Endothelial cell of umbilical vein (primary cell): ENCODE measurements at regions not wholly inside any gene's neighbourhood (a gene's known extent, or its start where the extent isn't known, plus 50 kb on each side); places are given as distances from the start of the nearest gene placed in this dataset.

Experiments
- BruUV-seq: library from RNA; stranded (reverse); fragments of 400-500 nt; replicated peaks from 2 replicates; lab custom pipeline; 2021; lab: Mats Ljungman, UMichigan
- CTCF ChIA-PET: fragments of 300-600, 350-600 bp; sonication (Branson Sonifier 250); formaldehyde crosslinking; loops from one replicate; lab custom pipeline; 2021; ENCODE audit warnings: antibody characterized with exemption, inconsistent platforms; lab: Charles Lee
- POLR2A ChIA-PET: fragments of 300-600, 350-600 bp; sonication (Branson Sonifier 250); formaldehyde crosslinking; loops from one replicate; lab custom pipeline; 2021; ENCODE audit warnings: antibody characterized with exemption, inconsistent platforms; lab: Charles Lee
- DNase-seq: peaks from one replicate; pipeline ENCODE4 v3.0.0-alpha.2; 2011; ENCODE audit warnings: low read depth, low spot score
- FAIRE-seq: peaks from 2 replicates; lab custom pipeline; 2011; peaks lifted over from hg19 to GRCh38; lab: Jason Lieb, UNC
- H2AFZ ChIP-seq: 2 replicates; pipeline ENCODE4 v1.6.0; 2012; ENCODE audit warnings: low read depth, low read length, control low read depth, inconsistent platforms
- H3K27ac ChIP-seq: 2 replicates; pipeline ENCODE4 v1.5.1; 2011; ENCODE audit warnings: low read depth, mild to moderate bottlenecking, control low read depth, low read length, moderate library complexity; ENCODE audit not compliant: insufficient read depth
- H3K27me3 ChIP-seq, 2 experiments: 2 replicates each; pipeline versions ENCODE4 v1.6.0 to v1.6.1; 2011; ENCODE audit warnings: low read length in 2 of 2, mixed read lengths in 1 of 2; ENCODE audit not compliant: control insufficient read depth in 2 of 2, insufficient read depth in 2 of 2
- H3K36me3 ChIP-seq, 2 experiments: 2 replicates in 1 of 2; 3 replicates in 1 of 2; pipeline ENCODE4 v1.5.1; 2011; ENCODE audit warnings: low read length in 2 of 2, mild to moderate bottlenecking in 1 of 2, moderate library complexity in 1 of 2; ENCODE audit not compliant: control insufficient read depth in 2 of 2, insufficient read depth in 2 of 2; ENCODE audit errors: extremely low read depth in 1 of 2
- H3K4me1 ChIP-seq: 3 replicates; pipeline ENCODE4 v1.5.1; 2011; ENCODE audit warnings: mild to moderate bottlenecking, low read length; ENCODE audit not compliant: control insufficient read depth, insufficient read depth; ENCODE audit errors: extremely low read depth
- H3K4me2 ChIP-seq: 2 replicates; pipeline ENCODE4 v1.6.1; 2011; ENCODE audit warnings: low read length, control low read depth, mixed read lengths; ENCODE audit not compliant: insufficient read depth
- H3K4me3 ChIP-seq, 3 experiments: fragments of 200-600 bp in 1 of 3; sonication (generic), shearing (Covaris generic) in 1 of 3; replicated peaks in 1 of 3; 2 replicates each; pipeline ENCODE4 v1.5.1; 2011 to 2016; ENCODE audit warnings: control low read depth in 3 of 3, low read length in 3 of 3, mild to moderate bottlenecking in 2 of 3, inconsistent platforms in 1 of 3, low read depth in 1 of 3, moderate library complexity in 1 of 3; ENCODE audit not compliant: insufficient read depth in 1 of 3
- H3K79me2 ChIP-seq: 2 replicates; pipeline ENCODE4 v1.6.0; 2012; ENCODE audit warnings: low read length, inconsistent platforms; ENCODE audit not compliant: control insufficient read depth, insufficient read depth
- H3K9ac ChIP-seq: replicated peaks from 2 replicates; pipeline ENCODE3; 2011; ENCODE audit warnings: low read length, control low read depth; ENCODE audit not compliant: insufficient read depth; ENCODE audit errors: extremely low read depth
- H3K9me1 ChIP-seq: replicated peaks from 3 replicates; pipeline ENCODE4 v1.6.0; 2011; ENCODE audit warnings: mild to moderate bottlenecking, low read length; ENCODE audit not compliant: control insufficient read depth, insufficient read depth; ENCODE audit errors: extremely low read depth
- H3K9me3 ChIP-seq: replicated peaks from 2 replicates; pipeline ENCODE4 v1.5.1; 2012; ENCODE audit warnings: low read length, inconsistent platforms; ENCODE audit not compliant: control insufficient read depth, insufficient read depth
- H4K20me1 ChIP-seq: replicated peaks from 2 replicates; pipeline ENCODE3; 2011; ENCODE audit warnings: mild to moderate bottlenecking, low read length; ENCODE audit not compliant: control insufficient read depth, insufficient read depth; ENCODE audit errors: extremely low read depth
- EZH2 ChIP-seq: IDR thresholded peaks from 2 replicates; pipeline ENCODE4 v1.6.1; 2012; ENCODE audit warnings: borderline replicate concordance, low read depth, mild to moderate bottlenecking, moderate library complexity, low read length, inconsistent platforms; ENCODE audit not compliant: severe bottlenecking
- FOS ChIP-seq: IDR thresholded peaks from 2 replicates; pipeline ENCODE4 v1.6.1; 2011; ENCODE audit warnings: mild to moderate bottlenecking, low read length, moderate library complexity, borderline replicate concordance; ENCODE audit not compliant: insufficient read depth
- GATA2 ChIP-seq: IDR thresholded peaks from 2 replicates; pipeline ENCODE4 v1.7.0; 2011; ENCODE audit warnings: low read depth, mild to moderate bottlenecking, moderate library complexity, mixed read lengths, low read length; ENCODE audit not compliant: insufficient read length, insufficient read depth
- JUN ChIP-seq: IDR thresholded peaks from 2 replicates; pipeline ENCODE4 v1.6.1; 2011; ENCODE audit warnings: borderline replicate concordance, low read depth; ENCODE audit not compliant: insufficient read length, insufficient read depth
- MYC ChIP-seq: IDR thresholded peaks from one replicate; pipeline ENCODE4 v1.6.1; 2011; ENCODE audit warnings: mild to moderate bottlenecking, low read depth, low read length
- POLR2A ChIP-seq: IDR thresholded peaks from 2 replicates; pipeline ENCODE4 v1.6.1; 2012; ENCODE audit warnings: low read depth, mild to moderate bottlenecking, control low read depth, low read length
- POLR2AphosphoS5 ChIP-seq: IDR thresholded peaks from 2 replicates; pipeline ENCODE4 v1.6.1; 2012; ENCODE audit warnings: low read depth, mild to moderate bottlenecking, control low read depth, low read length, moderate library complexity; ENCODE audit not compliant: insufficient read depth
- dilution Hi-C: fragments of 300-500 bp; cut with MboI; formaldehyde crosslinking; loops from one replicate; pipeline ENCODE4 v1.15.0; 2019; ENCODE audit warnings: low sequenced_read_pairs; ENCODE audit not compliant: extremely low pct_ligation_motif_present
- intact Hi-C: fragments of 100-400 bp; cut with micrococcal nuclease; formaldehyde crosslinking; loops from one replicate; pipeline ENCODE4 v1.10.0; 2022
- TF ChIP-seq, protein P1 (sequence below), 2 donors: IDR thresholded peaks; 1 replicate in 1 of 2; 2 replicates in 1 of 2; pipeline ENCODE4 v1.5.1; 2011; ENCODE audit warnings: low read length in 2 of 2, mild to moderate bottlenecking in 2 of 2, moderate library complexity in 2 of 2, control low read depth in 1 of 2, inconsistent platforms in 1 of 2, low read depth in 1 of 2; ENCODE audit not compliant: insufficient read depth in 1 of 2; ENCODE audit errors: extremely low read depth in 1 of 2
- TF ChIP-seq, protein P2 (sequence below): IDR thresholded peaks from 2 replicates; pipeline ENCODE4 v1.6.1; 2011; ENCODE audit not compliant: insufficient read depth, insufficient read length

GRCh38 chr2:106606652-106607051, 119.5 kb downstream of the CD8B2 start:
- Histone ChIP-seq H3K4me1 (no peaks in the 10 kb centered on the region), H2AFZ (no peak overlapping the region), H3K4me3 (no peak overlapping the region), H3K4me2 (no peak overlapping the region), H3K9ac (no peak overlapping the region), H3K36me3 (no peaks in the 10 kb centered on the region), H3K79me2 (no peaks in the 10 kb centered on the region), H3K27me3 (no peaks in the 10 kb centered on the region), H4K20me1 (no peaks in the 10 kb centered on the region), H3K27ac (no peak overlapping the region), H3K9me3 (no peaks in the 10 kb centered on the region), H3K9me1 (no peaks in the 10 kb centered on the region)
- CTCF ChIA-PET: no interaction called here
- dilution Hi-C loops: no loop called here
- no TSS peak for BruUV-seq
- intact Hi-C loops: no loop called here
- FAIRE-seq (no peak), DNase-seq (no peak)
- TF ChIP-seq POLR2AphosphoS5 (no peak), FOS (no peak), JUN (no peak), EZH2 (no peak), GATA2 (no peak), MYC (no peak), POLR2A (no peak)
- TF ChIP-seq, protein P1, sequence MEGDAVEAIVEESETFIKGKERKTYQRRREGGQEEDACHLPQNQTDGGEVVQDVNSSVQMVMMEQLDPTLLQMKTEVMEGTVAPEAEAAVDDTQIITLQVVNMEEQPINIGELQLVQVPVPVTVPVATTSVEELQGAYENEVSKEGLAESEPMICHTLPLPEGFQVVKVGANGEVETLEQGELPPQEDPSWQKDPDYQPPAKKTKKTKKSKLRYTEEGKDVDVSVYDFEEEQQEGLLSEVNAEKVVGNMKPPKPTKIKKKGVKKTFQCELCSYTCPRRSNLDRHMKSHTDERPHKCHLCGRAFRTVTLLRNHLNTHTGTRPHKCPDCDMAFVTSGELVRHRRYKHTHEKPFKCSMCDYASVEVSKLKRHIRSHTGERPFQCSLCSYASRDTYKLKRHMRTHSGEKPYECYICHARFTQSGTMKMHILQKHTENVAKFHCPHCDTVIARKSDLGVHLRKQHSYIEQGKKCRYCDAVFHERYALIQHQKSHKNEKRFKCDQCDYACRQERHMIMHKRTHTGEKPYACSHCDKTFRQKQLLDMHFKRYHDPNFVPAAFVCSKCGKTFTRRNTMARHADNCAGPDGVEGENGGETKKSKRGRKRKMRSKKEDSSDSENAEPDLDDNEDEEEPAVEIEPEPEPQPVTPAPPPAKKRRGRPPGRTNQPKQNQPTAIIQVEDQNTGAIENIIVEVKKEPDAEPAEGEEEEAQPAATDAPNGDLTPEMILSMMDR (IDR thresholded peaks at IDR 0.05; ENCODE audit: extremely low read depth in 1 of 2, insufficient read depth in 1 of 2, low read depth in 1 of 2, low read length in 2 of 2): no peak
- TF ChIP-seq, protein P2, sequence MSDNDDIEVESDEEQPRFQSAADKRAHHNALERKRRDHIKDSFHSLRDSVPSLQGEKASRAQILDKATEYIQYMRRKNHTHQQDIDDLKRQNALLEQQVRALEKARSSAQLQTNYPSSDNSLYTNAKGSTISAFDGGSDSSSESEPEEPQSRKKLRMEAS: no peak
- POLR2A ChIA-PET: no interaction called here
